GM23338 (cell line): ENCODE measurements at regions not wholly inside any gene's neighbourhood (a gene's known extent, or its start where the extent isn't known, plus 50 kb on each side); places are given as distances from the start of the nearest gene placed in this dataset.

Source experiments
- CREB1 ChIP-seq: fragments of 250-450 bp; sonication (Bioruptor Pico); IDR thresholded peaks from 2 replicates; pipeline ENCODE4 v1.5.0; 2020; ENCODE audit warnings: low read depth, mild to moderate bottlenecking, moderate library complexity
- POLR2AphosphoS5 ChIP-seq: IDR thresholded peaks from 2 replicates; pipeline ENCODE4 v1.6.1; 2016; ENCODE audit warnings: antibody characterized with exemption, low read depth
- REST ChIP-seq: IDR thresholded peaks from one replicate; pipeline ENCODE4 v1.6.1; 2018; ENCODE audit warnings: antibody characterized with exemption; ENCODE audit not compliant: unreplicated experiment
- STAT1 ChIP-seq: IDR thresholded peaks from one replicate; pipeline ENCODE4 v1.6.1; 2016; ENCODE audit warnings: antibody characterized with exemption; ENCODE audit not compliant: unreplicated experiment
- ZNF114 ChIP-seq: fragments of 250-450 bp; sonication (Bioruptor Pico); IDR thresholded peaks from 2 replicates; pipeline ENCODE4 v1.5.0; 2020; ENCODE audit warnings: mild to moderate bottlenecking, moderate library complexity
- ZNF462 ChIP-seq: fragments of 250-450 bp; sonication (Bioruptor Pico); IDR thresholded peaks from 2 replicates; pipeline ENCODE4 v1.5.0; 2020; ENCODE audit warnings: mild to moderate bottlenecking, moderate library complexity
- TF ChIP-seq, protein P1 (sequence below), 2 experiments: fragments of 200-600 bp in 1 of 2; sonication (generic) in 1 of 2; conservative IDR thresholded peaks; 2 replicates each; pipeline versions ENCODE4 v1.5.1 to v1.6.1; 2016 to 2017; ENCODE audit warnings: antibody characterized with exemption in 2 of 2, low read depth in 2 of 2, mild to moderate bottlenecking in 2 of 2, moderate library complexity in 1 of 2

- TF ChIP-seq ZNF462 (CRISPR knock-in tag): no peak
- TF ChIP-seq STAT1: no peak
- TF ChIP-seq ZNF114: no peak
- no peak for TF ChIP-seq POLR2AphosphoS5
- TF ChIP-seq, protein P1, sequence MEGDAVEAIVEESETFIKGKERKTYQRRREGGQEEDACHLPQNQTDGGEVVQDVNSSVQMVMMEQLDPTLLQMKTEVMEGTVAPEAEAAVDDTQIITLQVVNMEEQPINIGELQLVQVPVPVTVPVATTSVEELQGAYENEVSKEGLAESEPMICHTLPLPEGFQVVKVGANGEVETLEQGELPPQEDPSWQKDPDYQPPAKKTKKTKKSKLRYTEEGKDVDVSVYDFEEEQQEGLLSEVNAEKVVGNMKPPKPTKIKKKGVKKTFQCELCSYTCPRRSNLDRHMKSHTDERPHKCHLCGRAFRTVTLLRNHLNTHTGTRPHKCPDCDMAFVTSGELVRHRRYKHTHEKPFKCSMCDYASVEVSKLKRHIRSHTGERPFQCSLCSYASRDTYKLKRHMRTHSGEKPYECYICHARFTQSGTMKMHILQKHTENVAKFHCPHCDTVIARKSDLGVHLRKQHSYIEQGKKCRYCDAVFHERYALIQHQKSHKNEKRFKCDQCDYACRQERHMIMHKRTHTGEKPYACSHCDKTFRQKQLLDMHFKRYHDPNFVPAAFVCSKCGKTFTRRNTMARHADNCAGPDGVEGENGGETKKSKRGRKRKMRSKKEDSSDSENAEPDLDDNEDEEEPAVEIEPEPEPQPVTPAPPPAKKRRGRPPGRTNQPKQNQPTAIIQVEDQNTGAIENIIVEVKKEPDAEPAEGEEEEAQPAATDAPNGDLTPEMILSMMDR (conservative IDR thresholded peaks at IDR 0.05; ENCODE audit: low read depth in 2 of 2): no peak
- no peak for TF ChIP-seq CREB1 (CRISPR knock-in tag)
- no peak for TF ChIP-seq REST
Observed at GRCh38 chr17:6205033-6205432, 134.9 kb downstream of the WSCD1 start (continued).
